IPS-20b (cell line): ENCODE measurements at regions not wholly inside any gene's neighbourhood (a gene's known extent, or its start where the extent isn't known, plus 50 kb on each side); places are given as distances from the start of the nearest gene placed in this dataset.

Experiments used
- H3K27ac ChIP-seq: one replicate; pipeline ENCODE4 v1.5.1; 2013; ENCODE audit warnings: low read length
- H3K27me3 ChIP-seq: 2 replicates; pipeline ENCODE4 v1.6.1; 2013; ENCODE audit warnings: mild to moderate bottlenecking, low read length, inconsistent platforms; ENCODE audit not compliant: insufficient read depth
- H3K36me3 ChIP-seq: 2 replicates; pipeline ENCODE4 v1.6.1; 2013; ENCODE audit warnings: low read depth, mild to moderate bottlenecking, inconsistent platforms, low read length, moderate library complexity; ENCODE audit not compliant: insufficient read depth
- H3K4me1 ChIP-seq: 2 replicates; pipeline ENCODE4 v1.6.1; 2013; ENCODE audit warnings: mild to moderate bottlenecking, control low read depth, inconsistent platforms, low read length, moderate library complexity; ENCODE audit not compliant: insufficient read depth
- H3K4me3 ChIP-seq: 2 replicates; pipeline ENCODE4 v1.5.1; 2013; ENCODE audit warnings: mild to moderate bottlenecking, low read length, inconsistent platforms
- H3K9ac ChIP-seq: 2 replicates; pipeline ENCODE4 v1.6.1; 2013; ENCODE audit warnings: low read depth, mild to moderate bottlenecking, inconsistent platforms, low read length, moderate library complexity
- H3K9me3 ChIP-seq: 2 replicates; pipeline ENCODE4 v1.6.1; 2013; ENCODE audit warnings: mild to moderate bottlenecking, low read depth, low read length, inconsistent platforms; ENCODE audit not compliant: insufficient read depth

DNA sequence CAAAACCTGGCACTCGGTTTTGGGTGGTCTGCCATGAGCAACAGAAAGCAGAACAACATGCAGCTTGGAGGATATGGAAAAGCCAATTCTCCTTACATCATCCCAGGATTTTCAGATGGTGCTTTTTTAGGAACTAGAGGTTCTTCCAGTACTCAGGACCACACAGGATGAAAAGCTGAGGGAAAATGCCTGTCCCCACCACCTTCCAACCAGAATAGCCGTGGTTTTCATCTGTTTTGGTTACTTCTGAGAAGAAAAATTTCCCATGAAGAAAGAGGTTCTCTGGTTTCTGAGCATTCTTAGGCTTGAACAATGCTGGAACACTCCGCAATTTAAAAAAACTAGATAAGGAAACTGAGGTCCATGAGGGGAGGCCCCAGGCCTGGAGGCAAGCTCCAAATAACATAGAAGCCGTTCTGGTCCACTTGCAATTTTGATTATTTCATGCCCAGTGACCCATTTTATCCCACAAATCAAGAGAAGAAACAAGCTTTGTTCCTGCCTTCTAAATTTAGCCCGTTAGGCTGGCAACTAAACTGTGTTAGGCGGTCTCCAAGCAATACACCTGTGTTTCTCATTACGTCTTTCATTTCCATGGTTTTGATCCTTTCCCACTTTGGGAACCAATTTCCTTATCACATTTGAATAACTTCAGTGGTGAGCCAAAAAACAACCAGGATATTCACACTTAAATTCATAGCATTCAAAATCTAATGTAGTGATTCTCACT lies 79.2 kb upstream of the SPIN1 start:
- peaks cover 15% of the 10 kb centered on the region; the same call in 1 of the 2 replicates for H3K4me1 ChIP-seq
- H3K27ac ChIP-seq: no peak overlapping the region
- no peaks in the 10 kb centered on the region for H3K9me3 ChIP-seq
- H3K27me3 ChIP-seq: no peaks in the 10 kb centered on the region
- no peaks in the 10 kb centered on the region for H3K36me3 ChIP-seq
- H3K4me3 ChIP-seq: no peak overlapping the region
- no peak overlapping the region for H3K9ac ChIP-seq

DNA sequence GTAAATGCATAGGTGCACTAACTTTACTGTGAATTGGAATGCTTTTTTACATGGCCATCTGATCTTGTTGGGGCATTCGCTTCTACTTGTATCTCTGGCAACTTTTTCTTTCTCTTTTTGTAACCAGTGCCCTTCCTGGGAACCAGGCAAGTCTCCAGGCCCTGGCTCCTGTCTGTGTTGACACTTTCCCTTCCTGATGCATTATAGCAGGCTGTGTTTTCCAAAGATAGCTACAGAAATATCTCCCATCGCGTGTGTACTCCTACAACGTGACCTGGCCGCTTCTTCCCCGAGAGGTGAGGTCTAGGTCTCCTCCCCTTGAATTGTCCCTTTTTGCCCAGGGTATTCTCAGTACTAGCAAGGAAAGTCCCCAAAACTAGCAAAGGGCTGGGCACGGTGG lies 81.1 kb upstream of the SPIN1 start:
- H3K4me1 ChIP-seq: peaks cover 3% of the 10 kb centered on the region; the same call in 1 of the 2 replicates

GRCh38 chr9:88303721-88304451 lies 84.4 kb upstream of the SPIN1 start:
- Histone ChIP-seq H3K4me3 (no peak overlapping the region), H3K27ac (no peak overlapping the region), H3K27me3 (no peaks in the 10 kb centered on the region), H3K36me3 (no peaks in the 10 kb centered on the region), H3K9ac (no peak overlapping the region), H3K9me3 (no peaks in the 10 kb centered on the region), H3K4me1 (no peaks in the 10 kb centered on the region)

More for the DNA sequence above, 81.1 kb upstream of the SPIN1 start:
- Histone ChIP-seq H3K9ac (no peak overlapping the region), H3K27me3 (no peaks in the 10 kb centered on the region), H3K9me3 (no peaks in the 10 kb centered on the region), H3K36me3 (no peaks in the 10 kb centered on the region), H3K27ac (no peak overlapping the region), H3K4me3 (no peak overlapping the region)

- Histone ChIP-seq H3K27ac (no peak overlapping the region), H3K27me3 (no peaks in the 10 kb centered on the region), H3K4me3 (no peak overlapping the region)
These were observed 85.5 kb upstream of the SPIN1 start for GRCh38 chr9:88302579-88303324.

GRCh38 chr9:88300556-88300955 lies 87.7 kb upstream of the SPIN1 start:
- no peaks in the 10 kb centered on the region for H3K4me1 ChIP-seq
- H3K9me3 ChIP-seq: no peaks in the 10 kb centered on the region
- no peak overlapping the region for H3K9ac ChIP-seq
- no peak overlapping the region for H3K27ac ChIP-seq
- H3K36me3 ChIP-seq: no peaks in the 10 kb centered on the region
- H3K4me3 ChIP-seq: no peak overlapping the region
- no peaks in the 10 kb centered on the region for H3K27me3 ChIP-seq

More at GRCh38 chr9:88302579-88303324, 85.5 kb upstream of the SPIN1 start:
- Histone ChIP-seq H3K9ac (no peak overlapping the region), H3K36me3 (no peaks in the 10 kb centered on the region), H3K9me3 (no peaks in the 10 kb centered on the region), H3K4me1 (no peaks in the 10 kb centered on the region)

DNA sequence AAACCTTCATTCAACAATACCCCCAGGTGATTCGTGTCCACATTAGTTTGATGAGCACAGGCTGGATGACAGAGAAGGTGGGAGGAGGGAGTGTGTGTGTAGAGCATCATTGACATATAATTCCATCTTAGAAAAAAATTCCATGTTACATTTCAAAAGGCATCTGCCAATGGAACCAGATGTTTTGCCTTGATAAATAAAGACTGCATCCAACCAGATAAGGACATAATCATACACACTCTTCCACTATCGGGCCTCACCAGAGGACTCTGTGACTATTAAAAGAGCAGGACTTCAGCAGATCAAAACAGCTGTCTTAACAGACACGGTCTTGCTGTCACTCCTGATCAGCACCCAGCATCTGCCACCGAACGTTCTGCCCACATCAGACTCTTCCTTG lies 96.4 kb upstream of the SPIN1 start:
- no peaks in the 10 kb centered on the region for H3K27me3 ChIP-seq
- H3K27ac ChIP-seq: no peak overlapping the region
- H3K4me1 ChIP-seq: no peaks in the 10 kb centered on the region
- H3K4me3 ChIP-seq: no peak overlapping the region
- H3K36me3 ChIP-seq: no peaks in the 10 kb centered on the region
- no peaks in the 10 kb centered on the region for H3K9me3 ChIP-seq
- no peak overlapping the region for H3K9ac ChIP-seq

DNA sequence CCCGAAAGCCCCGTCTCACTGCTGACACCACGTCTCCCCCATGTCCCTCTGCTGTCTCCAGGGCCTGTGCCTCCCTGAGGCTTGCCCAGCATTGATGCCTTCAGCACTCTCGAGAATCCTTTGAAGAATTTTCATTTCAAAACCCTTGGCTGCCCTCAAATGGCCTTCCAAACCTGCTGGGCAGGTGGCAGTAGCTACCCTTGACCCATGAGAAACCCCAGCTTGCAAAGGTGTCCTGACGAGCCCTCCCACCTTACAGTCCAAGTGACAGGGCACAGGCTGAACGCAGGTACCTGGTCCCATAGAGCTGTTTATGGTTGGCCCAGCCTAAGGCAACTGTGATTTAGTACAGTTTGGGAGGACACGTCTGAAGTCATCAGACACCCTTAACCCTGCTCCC lies 97.2 kb upstream of the SPIN1 start:
- H3K36me3 ChIP-seq: no peaks in the 10 kb centered on the region
- no peak overlapping the region for H3K9ac ChIP-seq
- no peaks in the 10 kb centered on the region for H3K4me1 ChIP-seq
- H3K27me3 ChIP-seq: no peaks in the 10 kb centered on the region
- H3K4me3 ChIP-seq: no peak overlapping the region
- H3K9me3 ChIP-seq: no peaks in the 10 kb centered on the region
- H3K27ac ChIP-seq: no peak overlapping the region

- no peaks in the 10 kb centered on the region for H3K4me1 ChIP-seq
- no peak overlapping the region for H3K9ac ChIP-seq
- H3K27ac ChIP-seq: no peak overlapping the region
- H3K27me3 ChIP-seq: no peaks in the 10 kb centered on the region
- H3K4me3 ChIP-seq: no peak overlapping the region
- H3K9me3 ChIP-seq: no peaks in the 10 kb centered on the region
- H3K36me3 ChIP-seq: no peaks in the 10 kb centered on the region
These were observed 98.7 kb upstream of the SPIN1 start for GRCh38 chr9:88289532-88289931.

- Histone ChIP-seq H3K27me3 (no peaks in the 10 kb centered on the region), H3K27ac (no peak overlapping the region), H3K4me1 (no peaks in the 10 kb centered on the region)
These were observed 100.3 kb upstream of the SPIN1 start for GRCh38 chr9:88287972-88288371.

GRCh38 chr9:88280816-88281382 lies 107.3 kb upstream of the SPIN1 start:
- H3K36me3 ChIP-seq: no peaks in the 10 kb centered on the region
- no peak overlapping the region for H3K27ac ChIP-seq
- no peak overlapping the region for H3K4me3 ChIP-seq
- H3K9me3 ChIP-seq: peaks cover 8% of the 10 kb centered on the region; the same call in 1 of the 2 replicates
- H3K27me3 ChIP-seq: no peaks in the 10 kb centered on the region
- H3K4me1 ChIP-seq: 0 out of 2 replicates have a peak, but pooled peaks cover 7% of the 10 kb centered on the region
- no peak overlapping the region for H3K9ac ChIP-seq

More at GRCh38 chr9:88287972-88288371, 100.3 kb upstream of the SPIN1 start:
- Histone ChIP-seq H3K9ac (no peak overlapping the region), H3K9me3 (peaks cover 8% of the 10 kb centered on the region; the same call in 1 of the 2 replicates), H3K36me3 (no peaks in the 10 kb centered on the region), H3K4me3 (no peak overlapping the region)

GRCh38 chr9:88278036-88278435 lies 110.2 kb upstream of the SPIN1 start:
- Histone ChIP-seq H3K9me3 (0 out of 2 replicates have a peak, but pooled peaks cover under 1% of the 10 kb centered on the region), H3K27me3 (no peaks in the 10 kb centered on the region), H3K9ac (no peak overlapping the region), H3K4me3 (no peak overlapping the region), H3K36me3 (no peaks in the 10 kb centered on the region), H3K27ac (no peak overlapping the region), H3K4me1 (peaks cover 15% of the 10 kb centered on the region)
